OCI-LY3 (cell line): ENCODE measurements at regions not wholly inside any gene's neighbourhood (a gene's known extent, or its start where the extent isn't known, plus 50 kb on each side); places are given as distances from the start of the nearest gene placed in this dataset.

Experiments
- EZH2phosphoT487 ChIP-seq: fragments of 200-600 bp; shearing (Covaris generic); IDR thresholded peaks from 2 replicates; pipeline ENCODE4 v1.6.1; 2018; ENCODE audit warnings: antibody characterized with exemption, mixed run types, low read depth
- TF ChIP-seq, protein P1 (sequence below): fragments of 200-600, 300-600 bp; sonication (generic); IDR thresholded peaks from 2 replicates; pipeline ENCODE4 v1.5.1; 2014; ENCODE audit warnings: antibody characterized with exemption, low read length, low read depth

GRCh38 chr2:182481676-182482075 lies 54.8 kb upstream of the PDE1A start:
- TF ChIP-seq, protein P1, sequence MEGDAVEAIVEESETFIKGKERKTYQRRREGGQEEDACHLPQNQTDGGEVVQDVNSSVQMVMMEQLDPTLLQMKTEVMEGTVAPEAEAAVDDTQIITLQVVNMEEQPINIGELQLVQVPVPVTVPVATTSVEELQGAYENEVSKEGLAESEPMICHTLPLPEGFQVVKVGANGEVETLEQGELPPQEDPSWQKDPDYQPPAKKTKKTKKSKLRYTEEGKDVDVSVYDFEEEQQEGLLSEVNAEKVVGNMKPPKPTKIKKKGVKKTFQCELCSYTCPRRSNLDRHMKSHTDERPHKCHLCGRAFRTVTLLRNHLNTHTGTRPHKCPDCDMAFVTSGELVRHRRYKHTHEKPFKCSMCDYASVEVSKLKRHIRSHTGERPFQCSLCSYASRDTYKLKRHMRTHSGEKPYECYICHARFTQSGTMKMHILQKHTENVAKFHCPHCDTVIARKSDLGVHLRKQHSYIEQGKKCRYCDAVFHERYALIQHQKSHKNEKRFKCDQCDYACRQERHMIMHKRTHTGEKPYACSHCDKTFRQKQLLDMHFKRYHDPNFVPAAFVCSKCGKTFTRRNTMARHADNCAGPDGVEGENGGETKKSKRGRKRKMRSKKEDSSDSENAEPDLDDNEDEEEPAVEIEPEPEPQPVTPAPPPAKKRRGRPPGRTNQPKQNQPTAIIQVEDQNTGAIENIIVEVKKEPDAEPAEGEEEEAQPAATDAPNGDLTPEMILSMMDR = no peak
- TF ChIP-seq EZH2phosphoT487 = no peak
